DOHH2 (cell line): ENCODE measurements at regions not wholly inside any gene's neighbourhood (a gene's known extent, or its start where the extent isn't known, plus 50 kb on each side); places are given as distances from the start of the nearest gene placed in this dataset.
"Not testable (repeated sequence)": the region's sequence is repeated elsewhere in the genome, so short reads cannot be mapped to it uniquely, and the experiment has no call there.

Source experiments
- H3F3A ChIP-seq: fragments of 200-600 bp; sonication (generic), shearing (Covaris generic); 2 replicates; pipeline ENCODE4 v1.6.0; 2016; ENCODE audit warnings: antibody characterized with exemption, mild to moderate bottlenecking; ENCODE audit not compliant: control insufficient read depth, insufficient read depth
- H3K27ac ChIP-seq: fragments of 200-600 bp; sonication (generic); 2 replicates; pipeline ENCODE4 v1.5.1; 2014; ENCODE audit warnings: low read depth, mild to moderate bottlenecking, low read length, moderate library complexity
- H3K27me3 ChIP-seq: fragments of 200-600 bp; sonication (generic); 2 replicates; pipeline ENCODE4 v1.6.1; 2014; ENCODE audit warnings: mild to moderate bottlenecking, low read length, mixed read lengths; ENCODE audit not compliant: control insufficient read depth
- H3K36me3 ChIP-seq: fragments of 200-600 bp; sonication (generic); 2 replicates; pipeline ENCODE4 v1.6.1; 2014; ENCODE audit warnings: mild to moderate bottlenecking, low read length, moderate library complexity, mixed read lengths; ENCODE audit not compliant: control insufficient read depth
- H3K4me1 ChIP-seq: fragments of 200-600 bp; sonication (generic); 2 replicates; pipeline ENCODE4 v1.6.1; 2014; ENCODE audit warnings: mild to moderate bottlenecking, low read length, mixed read lengths; ENCODE audit not compliant: control insufficient read depth
- H3K4me2 ChIP-seq: fragments of 200-600 bp; sonication (generic); 2 replicates; pipeline ENCODE4 v1.6.0; 2014; ENCODE audit warnings: mild to moderate bottlenecking, low read length, moderate library complexity
- H3K4me3 ChIP-seq: fragments of 200-600 bp; sonication (generic); 2 replicates; pipeline ENCODE4 v1.5.1; 2014; ENCODE audit warnings: mild to moderate bottlenecking, low read length, mixed read lengths
- H3K79me2 ChIP-seq: fragments of 200-600 bp; sonication (generic); 2 replicates; pipeline ENCODE4 v1.6.1; 2014; ENCODE audit warnings: mild to moderate bottlenecking, low read length, mixed read lengths; ENCODE audit not compliant: control insufficient read depth
- H3K9me2 ChIP-seq: fragments of 200-600 bp; sonication (generic); replicated peaks from 2 replicates; pipeline ENCODE4 v1.6.1; 2014; ENCODE audit warnings: mild to moderate bottlenecking, low read length, mixed read lengths; ENCODE audit not compliant: control insufficient read depth
- H3K9me3 ChIP-seq: fragments of 200-600 bp; sonication (generic); 2 replicates; pipeline ENCODE4 v1.6.1; 2014; ENCODE audit warnings: antibody characterized with exemption, low read length, mixed read lengths; ENCODE audit not compliant: control insufficient read depth, insufficient read depth
- H4K20me1 ChIP-seq: fragments of 200-600 bp; sonication (generic); 2 replicates; pipeline ENCODE4 v1.6.0; 2014; ENCODE audit warnings: low read depth, mild to moderate bottlenecking, antibody characterized with exemption, low read length, moderate library complexity; ENCODE audit not compliant: control insufficient read depth, insufficient read depth

GRCh38 chr2:87693882-87694281 is 54.0 kb upstream of the PLGLB2 start:
- not testable (repeated sequence) for H3K36me3 ChIP-seq, H3K27ac ChIP-seq, H3K4me3 ChIP-seq, H4K20me1 ChIP-seq, H3F3A ChIP-seq, H3K27me3 ChIP-seq, H3K4me1 ChIP-seq, H3K9me2 ChIP-seq, H3K79me2 ChIP-seq, H3K9me3 ChIP-seq, H3K4me2 ChIP-seq

GRCh38 chr2:87695596-87696323 is 52.1 kb upstream of the PLGLB2 start:
- not testable (repeated sequence) for H3K27ac ChIP-seq

More at GRCh38 chr2:87695596-87696323, 52.1 kb upstream of the PLGLB2 start:
- not testable (repeated sequence) for H3K9me2 ChIP-seq, H3K79me2 ChIP-seq, H3K4me3 ChIP-seq, H3K27me3 ChIP-seq, H3K9me3 ChIP-seq, H3F3A ChIP-seq, H3K4me1 ChIP-seq, H4K20me1 ChIP-seq, H3K4me2 ChIP-seq, H3K36me3 ChIP-seq
